Rectal smooth muscle tissue (tissue), 1 donor: ENCODE measurements at regions not wholly inside any gene's neighbourhood (a gene's known extent, or its start where the extent isn't known, plus 50 kb on each side); places are given as distances from the start of the nearest gene placed in this dataset.
A peak's percentile ranks its signal among the peaks of the same experiment; 100 is the strongest.

Source experiments
- H3K27ac ChIP-seq: one replicate; pipeline ENCODE4 v1.7.0; 2013; ENCODE audit warnings: low read depth, low read length, inconsistent platforms
- H3K27me3 ChIP-seq: one replicate; pipeline ENCODE4 v1.7.0; 2013; ENCODE audit warnings: low read length; ENCODE audit not compliant: control insufficient read depth, insufficient read depth
- H3K36me3 ChIP-seq: one replicate; pipeline ENCODE4 v1.7.0; 2013; ENCODE audit warnings: low read length; ENCODE audit not compliant: control insufficient read depth, insufficient read depth
- H3K4me1 ChIP-seq: one replicate; pipeline ENCODE4 v1.7.0; 2013; ENCODE audit warnings: low read length; ENCODE audit not compliant: control insufficient read depth, insufficient read depth
- H3K4me3 ChIP-seq: one replicate; pipeline ENCODE4 v1.7.0; 2013; ENCODE audit warnings: low read length
- H3K9ac ChIP-seq: one replicate; pipeline ENCODE4 v1.7.0; 2013; ENCODE audit warnings: low read length

- Histone ChIP-seq H3K4me3 (no peak overlapping the region), H3K27ac (no peak overlapping the region), H3K4me1 (no peaks in the 10 kb centered on the region), H3K9ac (no peak overlapping the region), H3K36me3 (no peaks in the 10 kb centered on the region), H3K27me3 (no peaks in the 10 kb centered on the region)
Measured at GRCh38 chr4:96315815-96316214, 475.9 kb downstream of the PDHA2 start.

GRCh38 chr4:96316776-96317175 is 476.9 kb downstream of the PDHA2 start:
- no peak overlapping the region for H3K9ac ChIP-seq
- H3K4me1 ChIP-seq, result no peaks in the 10 kb centered on the region
- no peak overlapping the region for H3K27ac ChIP-seq
- H3K36me3 ChIP-seq, result no peaks in the 10 kb centered on the region
- H3K4me3 ChIP-seq, result no peak overlapping the region
- H3K27me3 ChIP-seq, result no peaks in the 10 kb centered on the region

- H3K4me3 ChIP-seq, result no peak overlapping the region
- no peak overlapping the region for H3K27ac ChIP-seq
- H3K9ac ChIP-seq, result no peak overlapping the region
- H3K4me1 ChIP-seq, result no peaks in the 10 kb centered on the region
- H3K36me3 ChIP-seq, result no peaks in the 10 kb centered on the region
- no peaks in the 10 kb centered on the region for H3K27me3 ChIP-seq
Measured at GRCh38 chr4:96317891-96318290, 478.0 kb downstream of the PDHA2 start.

- Histone ChIP-seq H3K4me3 (no peak overlapping the region), H3K4me1 (no peaks in the 10 kb centered on the region), H3K36me3 (no peaks in the 10 kb centered on the region), H3K27me3 (no peaks in the 10 kb centered on the region), H3K9ac (no peak overlapping the region), H3K27ac (no peak overlapping the region)
Measured at GRCh38 chr4:96326846-96327245, 487.0 kb downstream of the PDHA2 start.

GRCh38 chr4:96342196-96342595 is 502.3 kb downstream of the PDHA2 start:
- H3K4me1 ChIP-seq, result no peaks in the 10 kb centered on the region

GRCh38 chr4:96342790-96343455 is 503.0 kb downstream of the PDHA2 start:
- H3K9ac ChIP-seq, result no peak overlapping the region
- no peaks in the 10 kb centered on the region for H3K36me3 ChIP-seq
- H3K4me3 ChIP-seq, result no peak overlapping the region
- no peak overlapping the region for H3K27ac ChIP-seq
- no peaks in the 10 kb centered on the region for H3K27me3 ChIP-seq
- no peaks in the 10 kb centered on the region for H3K4me1 ChIP-seq

More at GRCh38 chr4:96342196-96342595, 502.3 kb downstream of the PDHA2 start:
- Histone ChIP-seq H3K9ac (no peak overlapping the region), H3K36me3 (no peaks in the 10 kb centered on the region), H3K27me3 (no peaks in the 10 kb centered on the region), H3K4me3 (no peak overlapping the region), H3K27ac (no peak overlapping the region)

GRCh38 chr4:96343836-96344235 is 503.9 kb downstream of the PDHA2 start:
- Histone ChIP-seq H3K4me3 (no peak overlapping the region), H3K9ac (no peak overlapping the region), H3K27me3 (no peaks in the 10 kb centered on the region), H3K4me1 (no peaks in the 10 kb centered on the region), H3K27ac (no peak overlapping the region), H3K36me3 (no peaks in the 10 kb centered on the region)

- Histone ChIP-seq H3K36me3 (no peaks in the 10 kb centered on the region), H3K4me3 (no peak overlapping the region)
Measured at GRCh38 chr4:96347582-96347981, 507.7 kb downstream of the PDHA2 start.

GRCh38 chr4:96352051-96352517 is 512.2 kb downstream of the PDHA2 start:
- no peak overlapping the region for H3K27ac ChIP-seq

More at GRCh38 chr4:96347582-96347981, 507.7 kb downstream of the PDHA2 start:
- Histone ChIP-seq H3K27ac (no peak overlapping the region), H3K9ac (no peak overlapping the region), H3K27me3 (no peaks in the 10 kb centered on the region), H3K4me1 (no peaks in the 10 kb centered on the region)

GRCh38 chr4:96354036-96354712 is 514.3 kb downstream of the PDHA2 start:
- H3K27ac ChIP-seq, result no peak overlapping the region

More at GRCh38 chr4:96352051-96352517, 512.2 kb downstream of the PDHA2 start:
- no peak overlapping the region for H3K4me3 ChIP-seq
- H3K36me3 ChIP-seq, result no peaks in the 10 kb centered on the region
- no peaks in the 10 kb centered on the region for H3K27me3 ChIP-seq
- no peak overlapping the region for H3K9ac ChIP-seq
- no peaks in the 10 kb centered on the region for H3K4me1 ChIP-seq

GRCh38 chr4:96355414-96355813 is 515.5 kb downstream of the PDHA2 start:
- Histone ChIP-seq H3K4me3 (no peak overlapping the region), H3K9ac (no peak overlapping the region), H3K36me3 (no peaks in the 10 kb centered on the region), H3K27ac (no peak overlapping the region), H3K27me3 (no peaks in the 10 kb centered on the region), H3K4me1 (no peaks in the 10 kb centered on the region)

More at GRCh38 chr4:96354036-96354712, 514.3 kb downstream of the PDHA2 start:
- Histone ChIP-seq H3K27me3 (no peaks in the 10 kb centered on the region), H3K9ac (no peak overlapping the region), H3K4me1 (no peaks in the 10 kb centered on the region), H3K36me3 (no peaks in the 10 kb centered on the region), H3K4me3 (peak overlapping the region; percentile 24)

GRCh38 chr4:96356591-96357370 is 516.9 kb downstream of the PDHA2 start:
- Histone ChIP-seq H3K9ac (no peak overlapping the region), H3K4me1 (no peaks in the 10 kb centered on the region), H3K27me3 (no peaks in the 10 kb centered on the region), H3K27ac (no peak overlapping the region), H3K4me3 (no peak overlapping the region), H3K36me3 (no peaks in the 10 kb centered on the region)
